DMS 273 (cell line): ENCODE measurements at regions not wholly inside any gene's neighbourhood (a gene's known extent, or its start where the extent isn't known, plus 50 kb on each side); places are given as distances from the start of the nearest gene placed in this dataset.
A peak's percentile ranks its signal among the peaks of the same experiment; 100 is the strongest.

ENCODE experiments used
- DNase-seq: peaks from one replicate; lab custom pipeline; 2025; ENCODE audit not compliant: unreplicated experiment; lab: John Stamatoyannopoulos, UW

GRCh38 chr13:92938486-92939020 is 288.1 kb upstream of the GPC6 start:
- DNase-seq = no peak

GRCh38 chr13:92941167-92941566 is 285.4 kb upstream of the GPC6 start:
- no peak for DNase-seq

- DNase-seq = no peak
These were observed 278.7 kb upstream of the GPC6 start for GRCh38 chr13:92947770-92948434.

GRCh38 chr13:92950771-92951170 is 275.8 kb upstream of the GPC6 start:
- no peak for DNase-seq

GRCh38 chr13:92951273-92951890 is 275.2 kb upstream of the GPC6 start:
- no peak for DNase-seq

GRCh38 chr13:92952161-92952560 is 274.4 kb upstream of the GPC6 start:
- no peak for DNase-seq

GRCh38 chr13:92954746-92955145 is 271.9 kb upstream of the GPC6 start:
- no peak for DNase-seq

GRCh38 chr13:92959790-92960189 is 266.8 kb upstream of the GPC6 start:
- DNase-seq = no peak

GRCh38 chr13:92963029-92963428 is 263.6 kb upstream of the GPC6 start:
- no peak for DNase-seq

- no peak for DNase-seq
These were observed 260.3 kb upstream of the GPC6 start for GRCh38 chr13:92966341-92966740.

GRCh38 chr13:92966900-92967299 is 259.7 kb upstream of the GPC6 start:
- DNase-seq = no peak

GRCh38 chr13:92967923-92968322 is 258.7 kb upstream of the GPC6 start:
- peak; percentile 9 for DNase-seq

- no peak for DNase-seq
These were observed 253.9 kb upstream of the GPC6 start for GRCh38 chr13:92972751-92973150.

GRCh38 chr13:92974905-92975429 is 251.6 kb upstream of the GPC6 start:
- no peak for DNase-seq

- DNase-seq = no peak
These were observed 249.9 kb upstream of the GPC6 start for GRCh38 chr13:92976657-92977056.

- no peak for DNase-seq
These were observed 242.5 kb upstream of the GPC6 start for GRCh38 chr13:92984151-92984550.

- DNase-seq = no peak
These were observed 237.3 kb upstream of the GPC6 start for GRCh38 chr13:92989301-92989700.

- no peak for DNase-seq
These were observed 234.9 kb upstream of the GPC6 start for GRCh38 chr13:92991692-92992091.

GRCh38 chr13:92994056-92994455 is 232.6 kb upstream of the GPC6 start:
- DNase-seq = no peak

- DNase-seq = no peak
These were observed 224.6 kb upstream of the GPC6 start for GRCh38 chr13:93001866-93002461.

- no peak for DNase-seq
These were observed 223.1 kb upstream of the GPC6 start for GRCh38 chr13:93003531-93003930.

GRCh38 chr13:93004919-93005318 is 221.7 kb upstream of the GPC6 start:
- peak; percentile 16 for DNase-seq
